ENCODE measurements at regions not wholly inside any gene's neighbourhood (a gene's known extent, or its start where the extent isn't known, plus 50 kb on each side); places are given as distances from the start of the nearest gene placed in this dataset.

DNA sequence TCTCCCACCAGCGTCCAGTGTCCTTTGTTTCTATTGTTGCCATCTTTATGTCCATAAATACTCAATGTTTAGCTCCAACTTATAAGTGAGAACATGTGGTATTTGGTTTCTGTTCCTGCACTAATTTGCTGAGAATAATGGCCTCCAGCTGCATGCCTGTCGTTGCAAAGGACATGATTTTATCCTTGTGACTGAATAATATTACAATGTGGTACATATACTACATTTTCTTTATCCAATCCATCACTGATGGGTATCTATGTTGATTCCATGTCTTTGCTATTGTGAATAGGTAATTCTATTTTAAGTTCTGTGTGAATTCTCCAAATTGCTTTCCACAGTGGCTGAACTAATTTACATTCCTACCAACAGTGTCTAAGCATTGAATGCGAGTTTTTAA, 578.6 kb upstream of the CA10 start:
- TF ChIP-seq, protein P1, sequence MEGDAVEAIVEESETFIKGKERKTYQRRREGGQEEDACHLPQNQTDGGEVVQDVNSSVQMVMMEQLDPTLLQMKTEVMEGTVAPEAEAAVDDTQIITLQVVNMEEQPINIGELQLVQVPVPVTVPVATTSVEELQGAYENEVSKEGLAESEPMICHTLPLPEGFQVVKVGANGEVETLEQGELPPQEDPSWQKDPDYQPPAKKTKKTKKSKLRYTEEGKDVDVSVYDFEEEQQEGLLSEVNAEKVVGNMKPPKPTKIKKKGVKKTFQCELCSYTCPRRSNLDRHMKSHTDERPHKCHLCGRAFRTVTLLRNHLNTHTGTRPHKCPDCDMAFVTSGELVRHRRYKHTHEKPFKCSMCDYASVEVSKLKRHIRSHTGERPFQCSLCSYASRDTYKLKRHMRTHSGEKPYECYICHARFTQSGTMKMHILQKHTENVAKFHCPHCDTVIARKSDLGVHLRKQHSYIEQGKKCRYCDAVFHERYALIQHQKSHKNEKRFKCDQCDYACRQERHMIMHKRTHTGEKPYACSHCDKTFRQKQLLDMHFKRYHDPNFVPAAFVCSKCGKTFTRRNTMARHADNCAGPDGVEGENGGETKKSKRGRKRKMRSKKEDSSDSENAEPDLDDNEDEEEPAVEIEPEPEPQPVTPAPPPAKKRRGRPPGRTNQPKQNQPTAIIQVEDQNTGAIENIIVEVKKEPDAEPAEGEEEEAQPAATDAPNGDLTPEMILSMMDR (conservative IDR thresholded peaks at IDR 0.05): no peak
- no peak for TF ChIP-seq EZH2 (IDR thresholded peaks at IDR 0.05; ENCODE audit: low read depth)
